Medulla oblongata (tissue), 1 donor: ENCODE measurements at regions not wholly inside any gene's neighbourhood (a gene's known extent, or its start where the extent isn't known, plus 50 kb on each side); places are given as distances from the start of the nearest gene placed in this dataset.

ENCODE experiments used
- DNase-seq: peaks from one replicate; pipeline ENCODE4 v3.0.0-alpha.2; 2015; ENCODE audit errors: extremely low spot score

- no peak for DNase-seq
Observed at GRCh38 chr7:19210893-19211413, 65.7 kb upstream of the FERD3L start.

GRCh38 chr7:19209166-19209696 is 64.0 kb upstream of the FERD3L start:
- no peak for DNase-seq

- DNase-seq = no peak
Observed at GRCh38 chr7:19206721-19207120, 61.5 kb upstream of the FERD3L start.

GRCh38 chr7:19203686-19204085 is 58.5 kb upstream of the FERD3L start:
- no peak for DNase-seq

GRCh38 chr7:19202599-19202998 is 57.4 kb upstream of the FERD3L start:
- no peak for DNase-seq
